ENCODE measurements at regions not wholly inside any gene's neighbourhood (a gene's known extent, or its start where the extent isn't known, plus 50 kb on each side); places are given as distances from the start of the nearest gene placed in this dataset.

GRCh38 chr6:147869869-147870268 lies 361.4 kb downstream of the SAMD5 start:
- no peak for DNase-seq

GRCh38 chr6:147870506-147871110 lies 362.1 kb downstream of the SAMD5 start:
- no peak for DNase-seq

GRCh38 chr6:147872002-147872401 lies 363.5 kb downstream of the SAMD5 start:
- DNase-seq, result no peak

GRCh38 chr6:147873816-147874215 lies 365.3 kb downstream of the SAMD5 start:
- no peak for DNase-seq

GRCh38 chr6:147874322-147874721 lies 365.8 kb downstream of the SAMD5 start:
- DNase-seq, result no peak

GRCh38 chr6:147879031-147879580 lies 370.6 kb downstream of the SAMD5 start:
- DNase-seq, result no peak

- no peak for DNase-seq
These were observed 372.9 kb downstream of the SAMD5 start for GRCh38 chr6:147881432-147881831.

GRCh38 chr6:147888374-147888773 lies 379.9 kb downstream of the SAMD5 start:
- DNase-seq, result no peak

GRCh38 chr6:147891671-147892070 lies 383.2 kb downstream of the SAMD5 start:
- no peak for DNase-seq

- DNase-seq, result no peak
These were observed 384.0 kb downstream of the SAMD5 start for GRCh38 chr6:147892476-147892875.

- no peak for DNase-seq
These were observed 386.8 kb downstream of the SAMD5 start for GRCh38 chr6:147895272-147895671.

GRCh38 chr6:147900247-147900830 lies 391.8 kb downstream of the SAMD5 start:
- no peak for DNase-seq

- DNase-seq, result no peak
These were observed 394.8 kb downstream of the SAMD5 start for GRCh38 chr6:147903321-147903720.

- DNase-seq, result no peak
These were observed 395.4 kb downstream of the SAMD5 start for GRCh38 chr6:147903931-147904330.

GRCh38 chr6:147904416-147904815 lies 395.9 kb downstream of the SAMD5 start:
- DNase-seq, result no peak

- no peak for DNase-seq
These were observed 397.2 kb downstream of the SAMD5 start for GRCh38 chr6:147905711-147906110.

- DNase-seq, result no peak
These were observed 397.9 kb downstream of the SAMD5 start for GRCh38 chr6:147906361-147906760.

- DNase-seq, result no peak
These were observed 401.1 kb downstream of the SAMD5 start for GRCh38 chr6:147909640-147910039.

- DNase-seq, result no peak
These were observed 401.8 kb downstream of the SAMD5 start for GRCh38 chr6:147910281-147910680.

- DNase-seq, result no peak
These were observed 402.6 kb downstream of the SAMD5 start for GRCh38 chr6:147911057-147911456.

- no peak for DNase-seq
These were observed 403.2 kb downstream of the SAMD5 start for GRCh38 chr6:147911686-147912085.

- no peak for DNase-seq
These were observed 414.3 kb downstream of the SAMD5 start for GRCh38 chr6:147922799-147923198.

- DNase-seq, result no peak
These were observed 416.1 kb downstream of the SAMD5 start for GRCh38 chr6:147924598-147924997.

- DNase-seq, result no peak
These were observed 416.8 kb upstream of the SASH1 start for GRCh38 chr6:147925826-147926225.

GRCh38 chr6:147930745-147931144 lies 411.9 kb upstream of the SASH1 start:
- no peak for DNase-seq
